ENCODE measurements at regions not wholly inside any gene's neighbourhood (a gene's known extent, or its start where the extent isn't known, plus 50 kb on each side); places are given as distances from the start of the nearest gene placed in this dataset.

GRCh38 chr20:39108746-39109145 lies 146.6 kb downstream of the DHX35 start:
- no peak for DNase-seq

- DNase-seq = no peak
Observed at GRCh38 chr20:39107741-39108140, 145.6 kb downstream of the DHX35 start.

GRCh38 chr20:39106791-39107190 lies 144.6 kb downstream of the DHX35 start:
- no peak for DNase-seq

GRCh38 chr20:39105551-39105950 lies 143.4 kb downstream of the DHX35 start:
- DNase-seq = peak; percentile 18

GRCh38 chr20:39103732-39104131 lies 141.6 kb downstream of the DHX35 start:
- no peak for DNase-seq

GRCh38 chr20:39103305-39103704 lies 141.2 kb downstream of the DHX35 start:
- no peak for DNase-seq

GRCh38 chr20:39101895-39102294 lies 139.8 kb downstream of the DHX35 start:
- DNase-seq = no peak

- DNase-seq = no peak
Observed at GRCh38 chr20:39100691-39101090, 138.5 kb downstream of the DHX35 start.

GRCh38 chr20:39097889-39098288 lies 135.7 kb downstream of the DHX35 start:
- no peak for DNase-seq

GRCh38 chr20:39095870-39096269 lies 133.7 kb downstream of the DHX35 start:
- DNase-seq = no peak

GRCh38 chr20:39094391-39094790 lies 132.2 kb downstream of the DHX35 start:
- no peak for DNase-seq

- no peak for DNase-seq
Observed at GRCh38 chr20:39092733-39093410, 130.7 kb downstream of the DHX35 start.

- DNase-seq = no peak
Observed at GRCh38 chr20:39090906-39091305, 128.8 kb downstream of the DHX35 start.

GRCh38 chr20:39089797-39090196 lies 127.7 kb downstream of the DHX35 start:
- DNase-seq = no peak
